ENCODE measurements at regions not wholly inside any gene's neighbourhood (a gene's known extent, or its start where the extent isn't known, plus 50 kb on each side); places are given as distances from the start of the nearest gene placed in this dataset.
"Not testable (repeated sequence)": the region's sequence is repeated elsewhere in the genome, so short reads cannot be mapped to it uniquely, and the experiment has no call there.

GRCh38 chr4:25993395-25994185, 79.6 kb downstream of the SMIM20 start:
- TF ChIP-seq CTCF (conservative IDR thresholded peaks at IDR 0.05), result peak; percentile 59
- DNase-seq (ENCODE audit: low read depth, low spot score), result peak; percentile 68
- Mint-ChIP-seq H3K4me3 (peak overlapping the region; percentile 22), H3K4me1 (peaks cover 27% of the 10 kb centered on the region), H3K36me3 (ENCODE audit: low read depth) (no peaks in the 10 kb centered on the region), H3K27ac (ENCODE audit: unreplicated experiment) (no peak overlapping the region), H3K9me3 (peaks cover 6% of the 10 kb centered on the region), H3K27me3 (ENCODE audit: low read depth) (peaks cover 7% of the 10 kb centered on the region)

- H3K4me3 Mint-ChIP-seq; H3K9me3 Mint-ChIP-seq; H3K27ac Mint-ChIP-seq (ENCODE audit: unreplicated experiment); H3K27me3 Mint-ChIP-seq (ENCODE audit: low read depth); H3K36me3 Mint-ChIP-seq (ENCODE audit: low read depth); DNase-seq (ENCODE audit: low read depth, low spot score): not testable (repeated sequence)
- peaks cover 23% of the 10 kb centered on the region for H3K4me1 Mint-ChIP-seq
Measured at GRCh38 chr4:25994577-25994976, 80.6 kb downstream of the SMIM20 start.

- Mint-ChIP-seq H3K4me1 (peaks cover 15% of the 10 kb centered on the region), H3K36me3 (ENCODE audit: low read depth) (no peaks in the 10 kb centered on the region), H3K4me3 (no peak overlapping the region), H3K27me3 (ENCODE audit: low read depth) (no peaks in the 10 kb centered on the region), H3K9me3 (no peaks in the 10 kb centered on the region), H3K27ac (ENCODE audit: unreplicated experiment) (peak overlapping the region; percentile 83)
- no peak for DNase-seq (ENCODE audit: low read depth, low spot score)
- no peak for TF ChIP-seq CTCF (conservative IDR thresholded peaks at IDR 0.05)
Measured at GRCh38 chr4:26000274-26000950, 86.4 kb downstream of the SMIM20 start.

GRCh38 chr4:26001413-26001812, 87.4 kb downstream of the SMIM20 start:
- H3K9me3 Mint-ChIP-seq, result no peaks in the 10 kb centered on the region
- H3K4me1 Mint-ChIP-seq, result peaks cover 15% of the 10 kb centered on the region
- H3K27me3 Mint-ChIP-seq (ENCODE audit: low read depth), result no peaks in the 10 kb centered on the region
- DNase-seq (ENCODE audit: low read depth, low spot score), result no peak
- H3K4me3 Mint-ChIP-seq, result no peak overlapping the region
- no peaks in the 10 kb centered on the region for H3K36me3 Mint-ChIP-seq (ENCODE audit: low read depth)
- H3K27ac Mint-ChIP-seq (ENCODE audit: unreplicated experiment), result no peak overlapping the region
- no peak for TF ChIP-seq CTCF (conservative IDR thresholded peaks at IDR 0.05)

GRCh38 chr4:26001816-26002215, 87.8 kb downstream of the SMIM20 start:
- H3K27ac Mint-ChIP-seq (ENCODE audit: unreplicated experiment), result no peak overlapping the region
- no peaks in the 10 kb centered on the region for H3K9me3 Mint-ChIP-seq
- no peaks in the 10 kb centered on the region for H3K27me3 Mint-ChIP-seq (ENCODE audit: low read depth)
- no peak overlapping the region for H3K4me3 Mint-ChIP-seq
- no peak for DNase-seq (ENCODE audit: low read depth, low spot score)
- peaks cover 15% of the 10 kb centered on the region for H3K4me1 Mint-ChIP-seq
- no peak for TF ChIP-seq CTCF (conservative IDR thresholded peaks at IDR 0.05)
- no peaks in the 10 kb centered on the region for H3K36me3 Mint-ChIP-seq (ENCODE audit: low read depth)

GRCh38 chr4:26003056-26003455, 89.0 kb downstream of the SMIM20 start:
- Mint-ChIP-seq H3K27ac (ENCODE audit: unreplicated experiment) (no peak overlapping the region), H3K36me3 (ENCODE audit: low read depth) (no peaks in the 10 kb centered on the region), H3K9me3 (peaks cover 6% of the 10 kb centered on the region), H3K4me3 (no peak overlapping the region), H3K4me1 (peaks cover 15% of the 10 kb centered on the region), H3K27me3 (ENCODE audit: low read depth) (no peaks in the 10 kb centered on the region)
- no peak for DNase-seq (ENCODE audit: low read depth, low spot score)
- TF ChIP-seq CTCF (conservative IDR thresholded peaks at IDR 0.05), result no peak

Measured in neural crest cell (in vitro differentiated cells).